DOHH2 (cell line): ENCODE measurements at regions not wholly inside any gene's neighbourhood (a gene's known extent, or its start where the extent isn't known, plus 50 kb on each side); places are given as distances from the start of the nearest gene placed in this dataset.
"Not testable (repeated sequence)": the region's sequence is repeated elsewhere in the genome, so short reads cannot be mapped to it uniquely, and the experiment has no call there.

ENCODE experiments used
- EZH2phosphoT487 ChIP-seq: fragments of 200-600 bp; sonication (generic); IDR thresholded peaks from 2 replicates; pipeline ENCODE4 v1.6.1; 2017; ENCODE audit warnings: borderline replicate concordance, mild to moderate bottlenecking, antibody characterized with exemption, low read length, moderate library complexity, mixed read lengths
- TF ChIP-seq, protein P1 (sequence below): fragments of 200-600 bp; sonication (generic); IDR thresholded peaks from one replicate; pipeline ENCODE4 v1.5.1; 2014; ENCODE audit warnings: antibody characterized with exemption, mild to moderate bottlenecking, low read depth, low read length; ENCODE audit not compliant: poor library complexity, severe bottlenecking

DNA sequence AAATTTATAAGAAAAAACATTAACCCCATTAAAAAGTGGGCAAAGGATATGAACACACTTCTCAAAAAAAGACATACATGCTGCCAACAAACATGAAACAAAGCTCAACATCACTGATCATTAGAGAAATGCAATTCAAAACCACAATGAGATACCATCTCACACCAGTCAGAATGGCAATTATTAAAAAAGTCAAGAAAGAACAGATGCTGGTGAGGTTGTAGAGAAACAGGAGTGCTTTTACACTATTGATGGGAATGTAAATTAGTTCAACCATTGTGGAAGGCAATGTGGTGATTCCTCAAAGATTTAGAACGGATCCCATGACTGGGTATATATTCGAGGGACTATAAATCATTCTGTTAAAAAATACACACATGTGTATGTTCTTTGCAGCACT, 1665.5 kb downstream of the BRINP3 start:
- TF ChIP-seq, protein P1, sequence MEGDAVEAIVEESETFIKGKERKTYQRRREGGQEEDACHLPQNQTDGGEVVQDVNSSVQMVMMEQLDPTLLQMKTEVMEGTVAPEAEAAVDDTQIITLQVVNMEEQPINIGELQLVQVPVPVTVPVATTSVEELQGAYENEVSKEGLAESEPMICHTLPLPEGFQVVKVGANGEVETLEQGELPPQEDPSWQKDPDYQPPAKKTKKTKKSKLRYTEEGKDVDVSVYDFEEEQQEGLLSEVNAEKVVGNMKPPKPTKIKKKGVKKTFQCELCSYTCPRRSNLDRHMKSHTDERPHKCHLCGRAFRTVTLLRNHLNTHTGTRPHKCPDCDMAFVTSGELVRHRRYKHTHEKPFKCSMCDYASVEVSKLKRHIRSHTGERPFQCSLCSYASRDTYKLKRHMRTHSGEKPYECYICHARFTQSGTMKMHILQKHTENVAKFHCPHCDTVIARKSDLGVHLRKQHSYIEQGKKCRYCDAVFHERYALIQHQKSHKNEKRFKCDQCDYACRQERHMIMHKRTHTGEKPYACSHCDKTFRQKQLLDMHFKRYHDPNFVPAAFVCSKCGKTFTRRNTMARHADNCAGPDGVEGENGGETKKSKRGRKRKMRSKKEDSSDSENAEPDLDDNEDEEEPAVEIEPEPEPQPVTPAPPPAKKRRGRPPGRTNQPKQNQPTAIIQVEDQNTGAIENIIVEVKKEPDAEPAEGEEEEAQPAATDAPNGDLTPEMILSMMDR, result not testable (repeated sequence)
- not testable (repeated sequence) for TF ChIP-seq EZH2phosphoT487
